GM19025 (cell line): ENCODE measurements at regions not wholly inside any gene's neighbourhood (a gene's known extent, or its start where the extent isn't known, plus 50 kb on each side); places are given as distances from the start of the nearest gene placed in this dataset.
A peak's percentile ranks its signal among the peaks of the same experiment; 100 is the strongest.
"Not testable (repeated sequence)": the region's sequence is repeated elsewhere in the genome, so short reads cannot be mapped to it uniquely, and the experiment has no call there.

Experiments
- ATAC-seq: cut with Tn5 transposase; IDR thresholded peaks from one replicate; pipeline ENCODE4 v1.9.1; 2021; ENCODE audit warnings: mild to moderate bottlenecking, low read depth, moderate library complexity; ENCODE audit not compliant: unreplicated experiment

GRCh38 chr13:48804821-48805601, 151.3 kb downstream of the CYSLTR2 start:
- no peak for ATAC-seq

GRCh38 chr13:48806522-48806921, 152.8 kb downstream of the CYSLTR2 start:
- no peak for ATAC-seq

GRCh38 chr13:48808683-48809082, 155.0 kb downstream of the CYSLTR2 start:
- ATAC-seq = no peak

- ATAC-seq = no peak
Observed at GRCh38 chr13:48810013-48810412, 156.3 kb downstream of the CYSLTR2 start.

- ATAC-seq = no peak
Observed at GRCh38 chr13:48813518-48813917, 159.8 kb downstream of the CYSLTR2 start.

GRCh38 chr13:48816700-48817099, 159.0 kb upstream of the FNDC3A start:
- ATAC-seq = no peak

GRCh38 chr13:48817166-48817802, 158.4 kb upstream of the FNDC3A start:
- ATAC-seq = no peak

GRCh38 chr13:48818495-48819356, 157.0 kb upstream of the FNDC3A start:
- no peak for ATAC-seq

- ATAC-seq = no peak
Observed at GRCh38 chr13:48819376-48819775, 156.3 kb upstream of the FNDC3A start.

- no peak for ATAC-seq
Observed at GRCh38 chr13:48819899-48820298, 155.8 kb upstream of the FNDC3A start.

GRCh38 chr13:48823526-48823925, 152.2 kb upstream of the FNDC3A start:
- not testable (repeated sequence) for ATAC-seq

- ATAC-seq = no peak
Observed at GRCh38 chr13:48826039-48826438, 149.7 kb upstream of the FNDC3A start.

GRCh38 chr13:48826922-48827454, 148.7 kb upstream of the FNDC3A start:
- ATAC-seq = not testable (repeated sequence)

- ATAC-seq = no peak
Observed at GRCh38 chr13:48827709-48828108, 148.0 kb upstream of the FNDC3A start.

- no peak for ATAC-seq
Observed at GRCh38 chr13:48828962-48829411, 146.7 kb upstream of the FNDC3A start.

GRCh38 chr13:48829536-48829935, 146.2 kb upstream of the FNDC3A start:
- ATAC-seq = no peak

GRCh38 chr13:48831248-48831647, 144.5 kb upstream of the FNDC3A start:
- ATAC-seq = peak; percentile 44

- no peak for ATAC-seq
Observed at GRCh38 chr13:48833412-48833811, 142.3 kb upstream of the FNDC3A start.

GRCh38 chr13:48835326-48835725, 140.4 kb upstream of the FNDC3A start:
- ATAC-seq = not testable (repeated sequence)

GRCh38 chr13:48838193-48838973, 137.3 kb upstream of the FNDC3A start:
- no peak for ATAC-seq
